Activated CD4-positive, alpha-beta T cell treated with anti-CD3 and anti-CD28 coated beads for 36 hours (primary cell): ENCODE measurements at regions not wholly inside any gene's neighbourhood (a gene's known extent, or its start where the extent isn't known, plus 50 kb on each side); places are given as distances from the start of the nearest gene placed in this dataset.
"Not testable (repeated sequence)": the region's sequence is repeated elsewhere in the genome, so short reads cannot be mapped to it uniquely, and the experiment has no call there.

Experiments used
- ATAC-seq: fragments of 200-7000 bp; cut with Tn5 transposase; one replicate; pipeline ENCODE4 v1.10.0; 2021; ENCODE audit warnings: mild to moderate bottlenecking, moderate library complexity
- CTCF ChIA-PET: fragments of 350-600 bp; sonication (Branson Sonifier 250); formaldehyde crosslinking; loops from one replicate; lab custom pipeline; 2021; ENCODE audit warnings: antibody characterized with exemption; lab: Charles Lee
- POLR2A ChIA-PET: fragments of 350-600 bp; sonication (Branson Sonifier 250); formaldehyde crosslinking; loops from one replicate; lab custom pipeline; 2021; ENCODE audit warnings: antibody characterized with exemption, inconsistent platforms; lab: Charles Lee
- DNase-seq: peaks from one replicate; pipeline ENCODE4 v3.0.0-alpha.2; 2020
- H3K27ac Mint-ChIP-seq: one replicate; pipeline ENCODE4 v1.8.0; 2021; ENCODE audit warnings: mixed read lengths
- H3K27me3 Mint-ChIP-seq: one replicate; pipeline ENCODE4 v1.8.0; 2021; ENCODE audit warnings: mixed read lengths
- H3K36me3 Mint-ChIP-seq: one replicate; pipeline ENCODE4 v1.8.0; 2021; ENCODE audit warnings: low read depth, mixed read lengths
- H3K4me1 Mint-ChIP-seq: one replicate; pipeline ENCODE4 v1.8.0; 2021; ENCODE audit warnings: mixed read lengths
- H3K4me3 Mint-ChIP-seq: one replicate; pipeline ENCODE4 v1.8.0; 2021; ENCODE audit warnings: mild to moderate bottlenecking, moderate library complexity, mixed read lengths
- H3K9me3 Mint-ChIP-seq: one replicate; pipeline ENCODE4 v1.8.0; 2021; ENCODE audit warnings: low read depth, mixed read lengths
- intact Hi-C, 2 experiments: fragments of 100-400 bp; cut with DNase I in 1 of 2; cut with micrococcal nuclease in 1 of 2; formaldehyde crosslinking; loops; one replicate each; pipeline versions ENCODE4 v1.14.2 to v1.15.1; 2022 to 2024; cut with DNase I, micrococcal nuclease

DNA sequence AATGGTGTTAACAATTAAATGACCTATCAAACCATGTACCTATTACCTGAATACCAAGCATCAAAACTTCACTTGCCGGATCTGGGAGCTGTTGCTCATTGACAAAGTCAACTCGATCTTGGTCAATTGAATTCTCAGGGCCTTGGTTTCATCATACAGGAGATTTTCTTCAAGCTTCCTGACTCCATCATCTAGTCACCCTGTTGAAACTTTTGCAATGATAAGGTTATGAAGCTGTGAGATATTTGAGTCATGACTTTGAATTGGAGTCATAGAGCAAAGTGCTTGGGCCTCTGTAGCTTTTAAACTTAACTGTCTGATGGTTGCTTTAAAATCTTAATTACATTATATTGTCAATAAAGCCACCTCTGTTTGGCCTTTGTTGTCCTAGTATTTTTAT is 260.9 kb downstream of the COG6 start:
- intact Hi-C loops: loop anchor here in 1 of 2 experiments (5.0 kb wide), 1 partner anchor 134 kb away; no protein-coding TSS in a partner anchor
- no peak for ATAC-seq
- no peak overlapping the region for H3K4me3 Mint-ChIP-seq
- H3K9me3 Mint-ChIP-seq: no peaks in the 10 kb centered on the region
- H3K4me1 Mint-ChIP-seq: peaks cover 7% of the 10 kb centered on the region
- H3K36me3 Mint-ChIP-seq: no peaks in the 10 kb centered on the region
- peaks cover 9% of the 10 kb centered on the region for H3K27me3 Mint-ChIP-seq
- ChIA-PET CTCF (interaction anchor here (1.0 to 1.4 kb wide), 3 partner anchors 22 to 90 kb away, joined by 3 to 6 read pairs (median 3); no protein-coding TSS in a partner anchor), POLR2A (no interaction called here)
- H3K27ac Mint-ChIP-seq: no peak overlapping the region
- no peak for DNase-seq

- CTCF ChIA-PET: interaction anchor here (0.7 to 1.4 kb wide), 4 partner anchors 24 to 151 kb away, joined by 3 to 5 read pairs (median 4); no protein-coding TSS in a partner anchor
- Mint-ChIP-seq H3K27me3 (peaks cover 6% of the 10 kb centered on the region), H3K27ac (no peak overlapping the region), H3K9me3 (peaks cover 2% of the 10 kb centered on the region), H3K36me3 (no peaks in the 10 kb centered on the region), H3K4me3 (no peak overlapping the region), H3K4me1 (peaks cover 7% of the 10 kb centered on the region)
- intact Hi-C loops: loop anchor here in 1 of 2 experiments (5.0 kb wide), 1 partner anchor 136 kb away; no protein-coding TSS in a partner anchor
- ATAC-seq (peak; percentile 61), DNase-seq (peak; percentile 10)
- POLR2A ChIA-PET: no interaction called here
Measured at GRCh38 chr13:39918620-39919236, 263.3 kb downstream of the COG6 start.

- Mint-ChIP-seq H3K36me3 (peaks cover 3% of the 10 kb centered on the region), H3K27ac (no peak overlapping the region), H3K9me3 (peaks cover 9% of the 10 kb centered on the region), H3K4me1 (peaks cover 7% of the 10 kb centered on the region), H3K4me3 (no peak overlapping the region), H3K27me3 (peaks cover 3% of the 10 kb centered on the region)
- CTCF ChIA-PET: no interaction called here
- ATAC-seq: no peak
- intact Hi-C loops: no loop called here
- POLR2A ChIA-PET: no interaction called here
- no peak for DNase-seq
Measured at GRCh38 chr13:39920613-39921012, 265.2 kb downstream of the COG6 start.

GRCh38 chr13:39926345-39926744 is 270.9 kb downstream of the COG6 start:
- Mint-ChIP-seq H3K36me3 (peaks cover 3% of the 10 kb centered on the region), H3K4me3 (no peak overlapping the region), H3K27me3 (peaks cover 2% of the 10 kb centered on the region), H3K27ac (no peak overlapping the region), H3K9me3 (peaks cover 12% of the 10 kb centered on the region), H3K4me1 (peaks cover 15% of the 10 kb centered on the region)
- intact Hi-C loops: no loop called here
- no peak for ATAC-seq
- DNase-seq: no peak
- CTCF ChIA-PET: no interaction called here
- POLR2A ChIA-PET: no interaction called here

DNA sequence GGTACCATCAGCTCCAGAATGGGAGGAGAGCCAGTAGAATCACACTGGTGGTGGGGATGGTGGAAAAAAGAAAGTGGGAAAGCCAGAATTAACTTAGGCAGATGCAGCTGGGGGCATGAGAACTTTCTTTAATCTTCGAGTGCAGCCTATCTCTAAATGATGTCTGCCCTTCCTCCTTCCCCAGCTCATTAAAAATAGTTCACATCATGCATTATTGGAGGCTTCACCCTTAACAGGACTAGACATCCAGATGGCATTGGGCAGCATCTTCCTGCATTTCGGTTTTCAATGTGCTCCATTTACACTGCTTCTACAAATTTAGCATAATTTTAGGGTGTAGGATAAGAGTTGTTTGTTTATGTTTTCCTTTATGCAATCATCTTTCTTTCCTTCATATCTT is 272.8 kb downstream of the COG6 start:
- peaks cover 3% of the 10 kb centered on the region for H3K36me3 Mint-ChIP-seq
- POLR2A ChIA-PET: no interaction called here

GRCh38 chr13:39929583-39929982 is 274.1 kb downstream of the COG6 start:
- ChIA-PET CTCF (no interaction called here), POLR2A (no interaction called here)
- no peak for ATAC-seq
- Mint-ChIP-seq H3K9me3 (peaks cover 10% of the 10 kb centered on the region), H3K36me3 (peaks cover 3% of the 10 kb centered on the region), H3K4me3 (no peak overlapping the region), H3K4me1 (peaks cover 15% of the 10 kb centered on the region), H3K27ac (no peak overlapping the region), H3K27me3 (peaks cover 2% of the 10 kb centered on the region)
- intact Hi-C loops: no loop called here
- no peak for DNase-seq

More for the DNA sequence above, 272.8 kb downstream of the COG6 start:
- ATAC-seq: no peak
- Mint-ChIP-seq H3K4me3 (no peak overlapping the region), H3K4me1 (peaks cover 15% of the 10 kb centered on the region), H3K27ac (no peak overlapping the region), H3K27me3 (peaks cover 2% of the 10 kb centered on the region), H3K9me3 (peaks cover 10% of the 10 kb centered on the region)
- DNase-seq: no peak
- intact Hi-C loops: no loop called here
- CTCF ChIA-PET: interaction anchor here (0.5 to 1.4 kb wide), 2 partner anchors 11 to 14 kb away, joined by 3 to 8 read pairs; no protein-coding TSS in a partner anchor

DNA sequence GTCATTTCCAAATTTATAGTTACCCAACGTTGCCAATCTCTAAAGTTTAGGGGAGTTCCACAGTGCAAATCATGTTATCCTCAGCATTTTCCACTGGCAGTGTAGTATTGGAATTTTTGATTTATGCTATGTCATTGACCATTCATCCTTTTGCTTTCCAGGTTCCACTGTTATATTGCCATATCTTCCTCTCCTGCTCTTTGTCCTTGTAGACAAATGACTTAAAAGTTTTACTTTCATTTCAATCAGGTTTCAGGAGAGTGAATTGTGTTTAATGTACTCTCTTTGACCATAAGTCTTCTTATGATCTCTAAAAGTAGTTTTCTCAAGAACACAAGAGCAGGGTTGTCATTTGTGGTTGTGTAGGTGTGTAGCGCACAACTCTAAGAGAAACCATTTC is 274.6 kb downstream of the COG6 start:
- POLR2A ChIA-PET: no interaction called here
- Mint-ChIP-seq H3K4me1 (peaks cover 17% of the 10 kb centered on the region), H3K27me3 (peaks cover 2% of the 10 kb centered on the region), H3K36me3 (peaks cover 3% of the 10 kb centered on the region), H3K27ac (peak overlapping the region; percentile 47), H3K9me3 (peaks cover 7% of the 10 kb centered on the region), H3K4me3 (no peak overlapping the region)
- CTCF ChIA-PET: no interaction called here
- intact Hi-C loops: no loop called here
- no peak for DNase-seq
- no peak for ATAC-seq

DNA sequence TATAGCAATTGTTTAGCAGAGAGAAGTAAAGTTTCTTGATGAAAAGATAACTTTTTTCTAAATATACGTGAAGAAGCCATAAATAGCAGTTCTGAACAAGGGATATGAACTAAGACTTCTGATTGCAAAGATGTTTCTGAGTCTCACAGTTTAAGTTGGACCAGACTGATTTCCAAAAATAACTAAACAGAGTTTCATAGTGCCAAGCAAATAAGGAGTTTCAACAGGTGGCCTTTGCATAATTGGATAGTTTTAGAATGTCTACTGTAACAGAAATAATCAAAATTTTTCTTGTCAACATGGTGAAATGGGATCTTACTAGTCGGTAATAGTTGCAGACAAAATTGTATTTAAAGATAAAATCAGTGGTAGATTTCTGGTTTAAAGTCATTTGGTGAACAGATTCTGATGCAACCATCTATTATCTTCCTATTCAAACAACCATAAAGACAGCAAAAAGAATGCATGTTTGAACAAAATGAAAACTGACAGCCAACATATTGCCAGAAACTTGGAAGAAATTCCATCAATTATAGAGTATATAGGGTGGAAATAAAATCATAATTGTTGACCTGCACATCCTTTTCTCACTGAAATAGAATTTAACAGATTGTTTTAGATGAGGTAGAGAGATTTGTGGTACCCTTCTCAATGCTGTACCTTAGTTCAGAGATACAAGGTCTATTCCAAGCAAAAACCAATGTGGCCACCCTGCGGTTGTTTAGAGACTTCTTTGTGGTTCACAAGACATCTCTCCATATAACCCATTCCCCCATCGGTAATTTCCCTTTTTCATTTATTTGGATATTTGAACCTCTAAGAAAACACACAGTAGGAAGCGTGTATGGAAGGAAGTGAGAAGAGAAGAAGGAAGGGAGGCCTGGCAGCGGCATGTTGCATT is 275.3 kb downstream of the COG6 start:
- ATAC-seq (no peak), DNase-seq (no peak)
- intact Hi-C loops: no loop called here
- Mint-ChIP-seq H3K27me3 (peaks cover 2% of the 10 kb centered on the region), H3K4me1 (peaks cover 21% of the 10 kb centered on the region), H3K36me3 (no peaks in the 10 kb centered on the region), H3K4me3 (no peak overlapping the region), H3K27ac (peak overlapping the region; percentile 47), H3K9me3 (peaks cover under 1% of the 10 kb centered on the region)
- POLR2A ChIA-PET: no interaction called here
- CTCF ChIA-PET: no interaction called here

GRCh38 chr13:39931505-39931904 is 276.0 kb downstream of the COG6 start:
- no peak overlapping the region for H3K27ac Mint-ChIP-seq
- ChIA-PET POLR2A (no interaction called here), CTCF (no interaction called here)
- ATAC-seq: no peak
- intact Hi-C loops: no loop called here
- H3K9me3 Mint-ChIP-seq: no peaks in the 10 kb centered on the region
- H3K27me3 Mint-ChIP-seq: peaks cover 2% of the 10 kb centered on the region
- DNase-seq: no peak
- H3K4me3 Mint-ChIP-seq: no peak overlapping the region
- peaks cover 21% of the 10 kb centered on the region for H3K4me1 Mint-ChIP-seq
- no peaks in the 10 kb centered on the region for H3K36me3 Mint-ChIP-seq

DNA sequence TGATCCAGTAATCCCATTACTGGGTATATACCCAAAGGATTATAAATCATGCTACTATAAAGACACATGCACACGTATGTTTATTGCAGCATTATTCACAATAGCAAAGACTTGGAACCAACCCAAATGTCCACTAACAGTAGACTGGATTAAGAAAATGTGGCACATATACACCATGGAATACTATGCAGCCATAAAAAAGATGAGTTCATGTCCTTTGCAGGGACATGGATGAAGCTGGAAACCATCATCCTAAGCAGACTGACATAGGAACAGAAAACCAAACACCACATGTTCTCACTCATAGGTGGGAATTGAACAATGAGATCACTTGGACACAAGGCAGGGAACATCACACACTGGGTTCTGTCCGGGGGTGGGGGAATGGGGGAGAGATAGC is 277.1 kb downstream of the COG6 start:
- H3K4me3 Mint-ChIP-seq, H3K27me3 Mint-ChIP-seq, ATAC-seq, POLR2A ChIA-PET, H3K27ac Mint-ChIP-seq, H3K36me3 Mint-ChIP-seq, H3K9me3 Mint-ChIP-seq, CTCF ChIA-PET, intact Hi-C loops, DNase-seq: not testable (repeated sequence)
- peaks cover 28% of the 10 kb centered on the region for H3K4me1 Mint-ChIP-seq

- POLR2A ChIA-PET: no interaction called here
- Mint-ChIP-seq H3K36me3 (no peaks in the 10 kb centered on the region), H3K4me1 (peaks cover 22% of the 10 kb centered on the region), H3K27me3 (no peaks in the 10 kb centered on the region), H3K4me3 (no peak overlapping the region), H3K9me3 (no peaks in the 10 kb centered on the region), H3K27ac (no peak overlapping the region)
- intact Hi-C loops: no loop called here
- DNase-seq (no peak), ATAC-seq (peak; percentile 70)
- CTCF ChIA-PET: interaction anchor here (1.2 kb wide), 1 partner anchor 57 kb away, joined by 3 read pairs; no protein-coding TSS in a partner anchor
Measured at GRCh38 chr13:39935155-39935554, 279.7 kb downstream of the COG6 start.
